GM18951 (cell line): ENCODE measurements at regions not wholly inside any gene's neighbourhood (a gene's known extent, or its start where the extent isn't known, plus 50 kb on each side); places are given as distances from the start of the nearest gene placed in this dataset.
"Not testable (repeated sequence)": the region's sequence is repeated elsewhere in the genome, so short reads cannot be mapped to it uniquely, and the experiment has no call there.

Experiments
- POLR2A ChIP-seq: IDR thresholded peaks from 4 replicates; pipeline ENCODE4 v1.6.1; 2011; ENCODE audit warnings: mild to moderate bottlenecking; ENCODE audit not compliant: insufficient read length, insufficient read depth; ENCODE audit errors: extremely low read depth
- in situ Hi-C: fragments of 300-500 bp; cut with MboI; formaldehyde crosslinking; loops from one replicate; pipeline ENCODE4 v1.12.0; 2022; ENCODE audit warnings: low sequenced_read_pairs, mixed read lengths, inconsistent platforms; ENCODE audit not compliant: unreplicated experiment

- in situ Hi-C loops: no loop called here
- no peak for TF ChIP-seq POLR2A
Observed at GRCh38 chr16:87107201-87107600, 210.0 kb downstream of the C16orf95 start.

- no peak for TF ChIP-seq POLR2A
- in situ Hi-C loops: no loop called here
Observed at GRCh38 chr16:87108278-87108677, 208.9 kb downstream of the C16orf95 start.

GRCh38 chr16:87108941-87109340 is 208.3 kb downstream of the C16orf95 start:
- in situ Hi-C loops: no loop called here
- no peak for TF ChIP-seq POLR2A

- TF ChIP-seq POLR2A: no peak
- in situ Hi-C loops: no loop called here
Observed at GRCh38 chr16:87114832-87115231, 202.4 kb downstream of the C16orf95 start.

- TF ChIP-seq POLR2A: no peak
- in situ Hi-C loops: no loop called here
Observed at GRCh38 chr16:87115646-87116045, 201.5 kb downstream of the C16orf95 start.

- TF ChIP-seq POLR2A: no peak
- in situ Hi-C loops: no loop called here
Observed at GRCh38 chr16:87117936-87118335, 199.3 kb downstream of the C16orf95 start.

GRCh38 chr16:87119168-87119567 is 198.0 kb downstream of the C16orf95 start:
- no peak for TF ChIP-seq POLR2A
- in situ Hi-C loops: no loop called here

GRCh38 chr16:87119748-87120147 is 197.4 kb downstream of the C16orf95 start:
- no peak for TF ChIP-seq POLR2A
- in situ Hi-C loops: no loop called here

GRCh38 chr16:87121816-87122215 is 195.4 kb downstream of the C16orf95 start:
- no peak for TF ChIP-seq POLR2A
- in situ Hi-C loops: no loop called here

GRCh38 chr16:87123356-87124001 is 193.7 kb downstream of the C16orf95 start:
- TF ChIP-seq POLR2A: no peak
- in situ Hi-C loops: no loop called here

- in situ Hi-C loops: not testable (repeated sequence)
Observed at GRCh38 chr16:87124405-87124804, 192.8 kb downstream of the C16orf95 start.

- in situ Hi-C loops: no loop called here
- no peak for TF ChIP-seq POLR2A
Observed at GRCh38 chr16:87125206-87126155, 191.7 kb downstream of the C16orf95 start.

- no peak for TF ChIP-seq POLR2A
- in situ Hi-C loops: no loop called here
Observed at GRCh38 chr16:87126403-87127025, 190.7 kb downstream of the C16orf95 start.

GRCh38 chr16:87127061-87127765 is 190.0 kb downstream of the C16orf95 start:
- no peak for TF ChIP-seq POLR2A
- in situ Hi-C loops: no loop called here
